Upper lobe of left lung (tissue), 4 donors: ENCODE measurements at regions not wholly inside any gene's neighbourhood (a gene's known extent, or its start where the extent isn't known, plus 50 kb on each side); places are given as distances from the start of the nearest gene placed in this dataset.

Source experiments
- EP300 ChIP-seq, 4 donors: sonication (generic); formaldehyde crosslinking; IDR thresholded peaks; one replicate each; pipeline ENCODE4 v1.5.1; 2017; ENCODE audit warnings: antibody characterized with exemption in 4 of 4, control low read depth in 2 of 4
- TF ChIP-seq, protein P1 (sequence below), 6 experiments: fragments of 450-650 bp in 4 of 6; fragments of 200-600 bp in 2 of 6; sonication (generic) in 2 of 6; IDR thresholded peaks; one replicate each; pipeline ENCODE4 v1.5.1; 2016 to 2019; ENCODE audit warnings: antibody characterized with exemption in 6 of 6

DNA sequence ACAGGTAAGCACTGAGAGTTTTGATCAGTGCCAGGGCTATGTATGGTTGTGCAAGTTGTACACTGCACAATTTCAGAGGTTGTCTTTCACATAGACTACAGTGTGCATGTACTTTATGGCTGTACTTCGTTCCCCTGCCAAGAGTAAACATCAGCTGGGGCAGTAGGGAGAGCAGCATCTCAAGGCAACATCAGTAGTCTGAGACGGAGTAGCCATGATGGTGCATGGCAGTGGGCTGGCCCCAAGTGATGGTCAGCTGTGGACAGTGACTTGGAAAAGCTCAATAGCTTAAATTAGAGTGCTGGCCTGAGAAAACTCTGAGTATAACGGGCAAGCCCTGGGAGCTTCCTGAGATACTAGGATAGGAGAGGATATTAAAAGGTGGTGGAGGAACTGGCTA lies 165.5 kb downstream of the TFAP2B start:
- TF ChIP-seq, protein P1, sequence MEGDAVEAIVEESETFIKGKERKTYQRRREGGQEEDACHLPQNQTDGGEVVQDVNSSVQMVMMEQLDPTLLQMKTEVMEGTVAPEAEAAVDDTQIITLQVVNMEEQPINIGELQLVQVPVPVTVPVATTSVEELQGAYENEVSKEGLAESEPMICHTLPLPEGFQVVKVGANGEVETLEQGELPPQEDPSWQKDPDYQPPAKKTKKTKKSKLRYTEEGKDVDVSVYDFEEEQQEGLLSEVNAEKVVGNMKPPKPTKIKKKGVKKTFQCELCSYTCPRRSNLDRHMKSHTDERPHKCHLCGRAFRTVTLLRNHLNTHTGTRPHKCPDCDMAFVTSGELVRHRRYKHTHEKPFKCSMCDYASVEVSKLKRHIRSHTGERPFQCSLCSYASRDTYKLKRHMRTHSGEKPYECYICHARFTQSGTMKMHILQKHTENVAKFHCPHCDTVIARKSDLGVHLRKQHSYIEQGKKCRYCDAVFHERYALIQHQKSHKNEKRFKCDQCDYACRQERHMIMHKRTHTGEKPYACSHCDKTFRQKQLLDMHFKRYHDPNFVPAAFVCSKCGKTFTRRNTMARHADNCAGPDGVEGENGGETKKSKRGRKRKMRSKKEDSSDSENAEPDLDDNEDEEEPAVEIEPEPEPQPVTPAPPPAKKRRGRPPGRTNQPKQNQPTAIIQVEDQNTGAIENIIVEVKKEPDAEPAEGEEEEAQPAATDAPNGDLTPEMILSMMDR (IDR thresholded peaks at IDR 0.05): no peak
- TF ChIP-seq EP300 (IDR thresholded peaks at IDR 0.05): no peak
